PFSK-1 (cell line): ENCODE measurements at regions not wholly inside any gene's neighbourhood (a gene's known extent, or its start where the extent isn't known, plus 50 kb on each side); places are given as distances from the start of the nearest gene placed in this dataset.

Source experiments
- FOXP2 ChIP-seq: optimal IDR thresholded peaks from 2 replicates; pipeline ENCODE3; 2011; ENCODE audit warnings: borderline replicate concordance, control low read depth, inconsistent platforms; ENCODE audit not compliant: insufficient read depth; ENCODE audit errors: extremely low read length, extremely low read depth
- POLR2AphosphoS5 ChIP-seq: IDR thresholded peaks from 2 replicates; pipeline ENCODE4 v1.6.1; 2012; ENCODE audit warnings: low read depth, mild to moderate bottlenecking, control low read depth, low read length, moderate library complexity
- REST ChIP-seq, 2 experiments: IDR thresholded peaks; 2 replicates each; pipeline versions ENCODE4 v1.6.1 to v1.8.0; 2011 to 2012; ENCODE audit warnings: low read depth in 2 of 2, low read length in 2 of 2, control low read depth in 1 of 2, inconsistent platforms in 1 of 2, mild to moderate bottlenecking in 1 of 2, moderate library complexity in 1 of 2; ENCODE audit not compliant: insufficient read depth in 1 of 2
- SIN3A ChIP-seq: IDR thresholded peaks from 2 replicates; pipeline ENCODE4 v1.6.1; 2012; ENCODE audit warnings: mild to moderate bottlenecking, low read length, moderate library complexity, borderline replicate concordance; ENCODE audit not compliant: insufficient read depth
- TAF1 ChIP-seq: IDR thresholded peaks from 2 replicates; pipeline ENCODE4 v1.6.1; 2012; ENCODE audit warnings: low read length, control low read depth, borderline replicate concordance; ENCODE audit not compliant: insufficient read depth

- TF ChIP-seq REST (IDR thresholded peaks at IDR 0.05; ENCODE audit: insufficient read depth in 1 of 2, low read depth in 2 of 2, low read length in 2 of 2) (no peak), POLR2AphosphoS5 (no peak), SIN3A (no peak)
Observed at GRCh38 chr5:171630350-171631065, 155.1 kb upstream of the SMIM23 start.

DNA sequence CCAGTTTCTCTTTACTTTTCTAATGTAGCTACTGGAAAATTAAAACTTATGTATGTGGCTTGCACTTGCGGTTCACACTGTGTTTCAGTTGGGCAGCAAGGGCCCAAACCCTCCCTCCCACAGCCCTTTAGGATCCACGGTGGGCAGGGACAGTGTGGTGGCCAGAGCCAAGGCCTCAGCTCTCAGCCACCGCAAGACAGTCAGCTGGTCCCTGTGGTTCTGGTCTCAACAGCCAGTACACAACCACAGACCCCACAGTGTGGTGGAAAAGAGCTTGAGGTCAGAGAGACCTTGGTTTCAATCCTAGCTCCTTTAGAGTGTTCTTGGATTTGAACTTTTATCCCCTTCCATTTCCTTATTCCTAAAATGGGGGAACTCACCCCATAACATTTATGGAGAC lies 153.0 kb upstream of the SMIM23 start:
- TF ChIP-seq POLR2AphosphoS5 (no peak), FOXP2 (no peak), REST (IDR thresholded peaks at IDR 0.05; ENCODE audit: insufficient read depth in 1 of 2, low read depth in 2 of 2, low read length in 2 of 2) (no peak), SIN3A (no peak), TAF1 (no peak)

- TF ChIP-seq TAF1 (no peak), REST (IDR thresholded peaks at IDR 0.05; ENCODE audit: insufficient read depth in 1 of 2, low read depth in 2 of 2, low read length in 2 of 2) (no peak), FOXP2 (no peak), POLR2AphosphoS5 (no peak), SIN3A (no peak)
Observed at GRCh38 chr5:171633776-171634470, 151.7 kb upstream of the SMIM23 start.

GRCh38 chr5:171634511-171634910 lies 151.1 kb upstream of the SMIM23 start:
- TF ChIP-seq FOXP2 (no peak), POLR2AphosphoS5 (no peak), REST (IDR thresholded peaks at IDR 0.05; ENCODE audit: insufficient read depth in 1 of 2, low read depth in 2 of 2, low read length in 2 of 2) (no peak), SIN3A (no peak), TAF1 (no peak)

GRCh38 chr5:171635028-171635427 lies 150.6 kb upstream of the SMIM23 start:
- TF ChIP-seq POLR2AphosphoS5 = no peak
